Testis (tissue), 2 donors: ENCODE measurements at regions not wholly inside any gene's neighbourhood (a gene's known extent, or its start where the extent isn't known, plus 50 kb on each side); places are given as distances from the start of the nearest gene placed in this dataset.

Experiments
- CTCF ChIP-seq, 3 experiments: fragments of 450-650 bp in 2 of 3; fragments of 200-600 bp in 1 of 3; sonication (generic) in 1 of 3; IDR thresholded peaks; one replicate each; pipeline ENCODE4 v1.5.1; 2016 to 2019; ENCODE audit warnings: antibody characterized with exemption in 3 of 3, mild to moderate bottlenecking in 2 of 3, moderate library complexity in 1 of 3
- POLR2A ChIP-seq: fragments of 450-650 bp; IDR thresholded peaks from one replicate; pipeline ENCODE4 v1.6.1; 2017; ENCODE audit warnings: antibody characterized with exemption, mild to moderate bottlenecking, moderate library complexity

GRCh38 chr12:106010741-106011140, 128.0 kb downstream of the NUAK1 start:
- TF ChIP-seq CTCF (IDR thresholded peaks at IDR 0.05) = no peak
- TF ChIP-seq POLR2A = no peak
